H1 (cell line): ENCODE measurements at regions not wholly inside any gene's neighbourhood (a gene's known extent, or its start where the extent isn't known, plus 50 kb on each side); places are given as distances from the start of the nearest gene placed in this dataset.

Source experiments
- CTCF ChIA-PET: fragments of 300-600 bp; sonication (Branson Sonifier 250); formaldehyde crosslinking; loops from one replicate; lab custom pipeline; 2021; ENCODE audit not compliant: partially characterized antibody; lab: Charles Lee
- POLR2A ChIA-PET: fragments of 300-600 bp; sonication (Branson Sonifier 250); formaldehyde crosslinking; loops from one replicate; lab custom pipeline; 2021; ENCODE audit warnings: inconsistent platforms; ENCODE audit not compliant: partially characterized antibody; lab: Charles Lee
- DNase-seq, 2 experiments: peaks; one replicate each; pipeline versions ENCODE4 v3.0.0 to v3.0.0-alpha.2; 2010 to 2022; ENCODE audit warnings: low spot score in 2 of 2, low read depth in 1 of 2, mixed read lengths in 1 of 2
- FAIRE-seq: peaks from 2 replicates; lab custom pipeline; 2011; peaks lifted over from hg19 to GRCh38; lab: Jason Lieb, UNC
- H2AFZ ChIP-seq: 2 replicates; pipeline ENCODE4 v1.8.1; 2012; ENCODE audit warnings: low read length, inconsistent platforms
- H2AK5ac ChIP-seq: 2 replicates; pipeline ENCODE4 v1.6.1; 2013; ENCODE audit warnings: low read depth, low read length
- H2BK120ac ChIP-seq: replicated peaks from 2 replicates; pipeline ENCODE3; 2013; ENCODE audit warnings: low read depth, low read length, inconsistent platforms
- H2BK12ac ChIP-seq: 2 replicates; pipeline ENCODE4 v1.6.1; 2013; ENCODE audit warnings: low read depth, low read length
- H2BK15ac ChIP-seq: 2 replicates; pipeline ENCODE4 v1.6.1; 2013; ENCODE audit warnings: low read length
- H2BK20ac ChIP-seq: 2 replicates; pipeline ENCODE4 v1.6.1; 2013; ENCODE audit warnings: low read length
- H2BK5ac ChIP-seq: 2 replicates; pipeline ENCODE4 v1.6.1; 2013; ENCODE audit warnings: low read depth, low read length
- H3K14ac ChIP-seq: 2 replicates; pipeline ENCODE4 v1.6.1; 2013; ENCODE audit warnings: inconsistent platforms; ENCODE audit not compliant: insufficient read length
- H3K18ac ChIP-seq: 2 replicates; pipeline ENCODE4 v1.6.1; 2013; ENCODE audit warnings: low read length; ENCODE audit errors: extremely low read depth
- H3K23ac ChIP-seq: 2 replicates; pipeline ENCODE4 v1.6.1; 2013; ENCODE audit warnings: inconsistent platforms; ENCODE audit not compliant: insufficient read length
- H3K23me2 ChIP-seq: 2 replicates; pipeline ENCODE4 v1.6.1; 2013; ENCODE audit warnings: low read depth, low read length
- H3K27ac ChIP-seq: 2 replicates; pipeline ENCODE4 v1.6.1; 2011; ENCODE audit warnings: low read depth, low read length, inconsistent platforms
- H3K27me3 ChIP-seq, 4 experiments: replicated peaks in 1 of 4; 1 replicate in 1 of 4; 2 replicates in 3 of 4; pipeline versions ENCODE4 v1.6.1 to v1.8.1; 2011 to 2013; ENCODE audit warnings: low read length in 3 of 4, mild to moderate bottlenecking in 3 of 4, inconsistent platforms in 2 of 4, mixed read lengths in 2 of 4, moderate library complexity in 1 of 4; ENCODE audit not compliant: control insufficient read depth in 3 of 4, insufficient read depth in 3 of 4; ENCODE audit errors: extremely low read depth in 1 of 4
- H3K36me3 ChIP-seq, 4 experiments: 2 replicates each; pipeline versions ENCODE4 v1.6.1 to v1.8.1; 2011 to 2013; ENCODE audit warnings: mild to moderate bottlenecking in 4 of 4, low read length in 3 of 4, moderate library complexity in 2 of 4, control low read depth in 1 of 4, inconsistent platforms in 1 of 4; ENCODE audit not compliant: insufficient read depth in 4 of 4, control insufficient read depth in 2 of 4
- H3K4ac ChIP-seq: replicated peaks from 2 replicates; pipeline ENCODE3; 2013; ENCODE audit warnings: low read length, low read depth, mixed read lengths, inconsistent platforms; ENCODE audit not compliant: insufficient read length
- H3K4me1 ChIP-seq, 4 experiments: replicated peaks in 1 of 4; 1 replicate in 1 of 4; 2 replicates in 3 of 4; pipeline versions ENCODE4 v1.6.1 to v1.8.1; 2011 to 2013; ENCODE audit warnings: low read length in 3 of 4, inconsistent platforms in 2 of 4, mixed read lengths in 1 of 4; ENCODE audit not compliant: insufficient read depth in 4 of 4, control insufficient read depth in 3 of 4
- H3K4me2 ChIP-seq, 2 experiments: 2 replicates each; pipeline versions ENCODE4 v1.6.1 to v1.8.1; 2011 to 2013; ENCODE audit warnings: low read depth in 2 of 2, low read length in 2 of 2, control low read depth in 1 of 2, inconsistent platforms in 1 of 2, mild to moderate bottlenecking in 1 of 2; ENCODE audit not compliant: insufficient read depth in 1 of 2
- H3K4me3 ChIP-seq, 4 experiments: fragments of 200-600, 300-600 bp in 1 of 4; sonication (generic), shearing (Covaris generic), sonication (Bioruptor Twin) in 1 of 4; 2 replicates each; pipeline versions ENCODE4 v1.5.1 to v1.8.1; 2011 to 2016; ENCODE audit warnings: low read length in 4 of 4, low read depth in 3 of 4, control low read depth in 2 of 4, inconsistent platforms in 2 of 4, mild to moderate bottlenecking in 2 of 4, mixed read lengths in 1 of 4, moderate library complexity in 1 of 4; ENCODE audit not compliant: insufficient read depth in 2 of 4; ENCODE audit errors: extremely low read depth in 1 of 4
- H3K56ac ChIP-seq: replicated peaks from 2 replicates; pipeline ENCODE3; 2013; ENCODE audit warnings: low read depth, mild to moderate bottlenecking, mixed read lengths, low read length, inconsistent platforms; ENCODE audit not compliant: insufficient read length
- H3K79me1 ChIP-seq: 2 replicates; pipeline ENCODE4 v1.6.1; 2013; ENCODE audit warnings: low read depth, low read length, control low read depth
- H3K79me2 ChIP-seq, 2 experiments: 2 replicates each; pipeline versions ENCODE4 v1.6.1 to v1.8.1; 2012 to 2013; ENCODE audit warnings: low read length in 2 of 2, mild to moderate bottlenecking in 2 of 2, inconsistent platforms in 1 of 2; ENCODE audit not compliant: insufficient read depth in 2 of 2, control insufficient read depth in 1 of 2
- H3K9ac ChIP-seq, 4 experiments: replicated peaks in 1 of 4; 1 replicate in 1 of 4; 2 replicates in 3 of 4; pipeline versions ENCODE4 v1.6.1 to v1.8.1; 2011 to 2013; ENCODE audit warnings: low read depth in 3 of 4, low read length in 3 of 4, control low read depth in 2 of 4, mild to moderate bottlenecking in 2 of 4, moderate library complexity in 2 of 4, inconsistent platforms in 1 of 4; ENCODE audit errors: extremely low read depth in 1 of 4
- H3K9me3 ChIP-seq, 2 experiments: 2 replicates each; pipeline versions ENCODE4 v1.6.1 to v1.8.1; 2012 to 2013; ENCODE audit warnings: mild to moderate bottlenecking in 2 of 2, moderate library complexity in 2 of 2, control low read depth in 1 of 2, inconsistent platforms in 1 of 2, low read depth in 1 of 2, low read length in 1 of 2, mixed read lengths in 1 of 2; ENCODE audit not compliant: insufficient read depth in 2 of 2
- H4K20me1 ChIP-seq, 2 experiments: replicated peaks in 1 of 2; 2 replicates each; pipeline versions ENCODE3 to v1.8.1; 2011 to 2013; ENCODE audit warnings: inconsistent platforms in 2 of 2, low read length in 2 of 2, mild to moderate bottlenecking in 1 of 2; ENCODE audit not compliant: insufficient read depth in 2 of 2, control insufficient read depth in 1 of 2
- H4K5ac ChIP-seq: 2 replicates; pipeline ENCODE4 v1.6.1; 2013; ENCODE audit warnings: low read length, low read depth, mixed read lengths, inconsistent platforms; ENCODE audit not compliant: insufficient read length
- H4K8ac ChIP-seq: 2 replicates; pipeline ENCODE4 v1.8.0; 2013; ENCODE audit warnings: mild to moderate bottlenecking, moderate library complexity, low read length, inconsistent platforms; ENCODE audit not compliant: insufficient read depth; ENCODE audit errors: extremely low read depth
- H4K91ac ChIP-seq: replicated peaks from 2 replicates; pipeline ENCODE3; 2013; ENCODE audit warnings: low read length, mixed read lengths, inconsistent platforms; ENCODE audit not compliant: insufficient read length
- ASH2L ChIP-seq: fragments of 200-600, 300-600 bp; sonication (generic); IDR thresholded peaks from one replicate; pipeline ENCODE4 v1.7.1; 2017; ENCODE audit warnings: low read length
- CHD1 ChIP-seq: IDR thresholded peaks from 2 replicates; pipeline ENCODE4 v1.6.1; 2012; ENCODE audit warnings: low read depth, low read length, improper control_type of control experiment
- SUZ12 ChIP-seq: fragments of 200-600 bp; sonication (generic); IDR thresholded peaks from 2 replicates; pipeline ENCODE4 v1.6.1; 2012; ENCODE audit warnings: mild to moderate bottlenecking, inconsistent platforms, low read length, moderate library complexity, mixed read lengths
- WGBS, 2 experiments: shearing (Covaris generic) in 1 of 2; methylation state at CpG; one replicate each; pipeline versions ENCODE4 v1.1.6 to v1.1.7; 2013 to 2015; ENCODE audit warnings: low lambda C conversion rate in 2 of 2, mixed read lengths in 2 of 2, inconsistent platforms in 1 of 2, low coverage in 1 of 2, missing lambda C conversion rate in 1 of 2; ENCODE audit not compliant: insufficient replicate concordance in 2 of 2, insufficient coverage in 1 of 2, insufficient read length in 1 of 2; ENCODE audit errors: extremely low coverage in 1 of 2, missing lambda C conversion rate in 1 of 2; 5-methylcytosine and 5-hydroxymethylcytosine counted together

GRCh38 chr5:125140855-125141254 lies 394.4 kb upstream of the ZNF608 start:
- Histone ChIP-seq H3K14ac (no peak overlapping the region), H3K79me1 (no peaks in the 10 kb centered on the region), H3K27me3 (no peaks in the 10 kb centered on the region), H4K8ac (no peak overlapping the region), H3K9ac (no peak overlapping the region), H4K20me1 (no peaks in the 10 kb centered on the region), H3K4ac (no peak overlapping the region), H3K4me3 (no peak overlapping the region), H3K27ac (no peak overlapping the region), H2BK15ac (no peak overlapping the region), H2AK5ac (no peak overlapping the region), H2BK12ac (no peak overlapping the region), H3K4me1 (no peaks in the 10 kb centered on the region), H3K9me3 (no peaks in the 10 kb centered on the region), H3K36me3 (no peaks in the 10 kb centered on the region), H2BK5ac (no peak overlapping the region), H3K23me2 (no peaks in the 10 kb centered on the region), H3K18ac (no peak overlapping the region), H3K23ac (no peak overlapping the region), H3K56ac (no peak overlapping the region), H3K4me2 (no peak overlapping the region), H3K79me2 (no peaks in the 10 kb centered on the region), H4K91ac (no peak overlapping the region), H2BK120ac (no peak overlapping the region), H4K5ac (no peak overlapping the region), H2AFZ (no peak overlapping the region), H2BK20ac (no peak overlapping the region)
- ChIA-PET POLR2A (no interaction called here), CTCF (no interaction called here)
- FAIRE-seq (no peak), DNase-seq (no peak)
- WGBS, 2 experiments: 87% methylated on average over 2 of the region's 2 CpGs; no CpG with 5 or more reads in 1 of the 2 experiments
- no peak for TF ChIP-seq SUZ12
- TF ChIP-seq ASH2L: no peak
- no peak for TF ChIP-seq CHD1
